ENCODE measurements at regions not wholly inside any gene's neighbourhood (a gene's known extent, or its start where the extent isn't known, plus 50 kb on each side); places are given as distances from the start of the nearest gene placed in this dataset.

DNA sequence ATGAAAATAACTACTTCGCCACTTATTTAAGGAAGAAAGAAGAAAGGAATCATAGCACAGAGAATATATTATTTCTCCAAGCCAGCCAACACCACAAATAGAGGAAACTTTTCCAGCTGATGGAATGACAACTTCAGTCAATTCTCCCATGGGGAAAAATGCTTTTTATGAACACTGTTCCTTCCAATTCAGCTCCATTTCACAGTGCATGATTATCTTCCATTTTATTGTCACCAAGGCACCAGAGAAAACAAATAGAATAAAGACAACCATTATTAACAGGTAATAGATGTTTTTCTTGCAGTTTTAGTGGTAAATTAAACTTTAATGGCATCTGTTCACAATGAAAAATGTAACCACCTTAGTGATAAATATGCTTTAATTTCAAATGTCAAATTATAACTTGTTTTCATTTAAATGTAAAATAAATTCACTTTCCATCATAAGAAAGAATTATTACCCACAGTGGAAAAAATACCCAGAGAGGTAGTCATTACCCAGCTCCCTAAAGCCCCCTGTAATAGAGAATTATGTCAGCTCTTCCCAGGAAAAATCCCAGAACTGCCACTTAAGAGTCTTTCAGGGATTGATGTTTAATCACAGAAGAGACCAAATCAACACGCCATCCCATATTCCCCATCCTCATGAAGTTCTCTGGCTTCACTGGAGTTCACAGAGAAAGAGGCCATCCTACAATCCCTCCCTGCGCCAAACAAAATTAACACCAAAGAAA lies 828.3 kb upstream of the TMEM132C start:
- H2AK5ac ChIP-seq (ENCODE audit: low read depth, low read length), result no peak overlapping the region
- H3K36me3 ChIP-seq (ENCODE audit: control insufficient read depth in 2 of 4, insufficient read depth in 4 of 4, low read length in 3 of 4), result peaks cover 0 to 2% (median 0%) of the 10 kb centered on the region in 4 experiments; a peak in 1 of 8 replicates
- H3K79me2 ChIP-seq (ENCODE audit: control insufficient read depth in 1 of 2, insufficient read depth in 2 of 2, low read length in 2 of 2), result no peaks in the 10 kb centered on the region
- no peak overlapping the region for H4K8ac ChIP-seq (ENCODE audit: extremely low read depth, insufficient read depth, low read length)
- no peak overlapping the region for H2BK12ac ChIP-seq (ENCODE audit: low read depth, low read length)
- no peak overlapping the region for H3K18ac ChIP-seq (ENCODE audit: extremely low read depth, low read length)
- H4K91ac ChIP-seq (replicated peaks; ENCODE audit: insufficient read length, low read length), result no peak overlapping the region
- no peak overlapping the region for H2AFZ ChIP-seq (ENCODE audit: low read length)
- CTCF ChIA-PET (ENCODE audit: partially characterized antibody), result interaction anchor here (1.4 kb wide), 1 partner anchor 89 kb away, joined by 5 read pairs; no protein-coding TSS in a partner anchor
- DNase-seq (ENCODE audit: low read depth in 1 of 2, low spot score in 2 of 2) (no peak), FAIRE-seq (no peak)
- H2BK20ac ChIP-seq (ENCODE audit: low read length), result no peak overlapping the region
- no peaks in the 10 kb centered on the region for H3K27me3 ChIP-seq (replicated peaks in 1 of 4; ENCODE audit: control insufficient read depth in 3 of 4, extremely low read depth in 1 of 4, insufficient read depth in 3 of 4, low read length in 3 of 4)
- no peaks in the 10 kb centered on the region for H4K20me1 ChIP-seq (replicated peaks in 1 of 2; ENCODE audit: control insufficient read depth in 1 of 2, insufficient read depth in 2 of 2, low read length in 2 of 2)
- H3K23ac ChIP-seq (ENCODE audit: insufficient read length), result no peak overlapping the region
- no peaks in the 10 kb centered on the region for H3K4me1 ChIP-seq (replicated peaks in 1 of 4; ENCODE audit: control insufficient read depth in 3 of 4, insufficient read depth in 4 of 4, low read length in 3 of 4)
- no peak overlapping the region for H3K4me3 ChIP-seq (ENCODE audit: extremely low read depth in 1 of 4, insufficient read depth in 2 of 4, low read depth in 3 of 4, low read length in 4 of 4)
- no peaks in the 10 kb centered on the region for H3K23me2 ChIP-seq (ENCODE audit: low read depth, low read length)
- H2BK15ac ChIP-seq (ENCODE audit: low read length), result no peak overlapping the region
- H2BK5ac ChIP-seq (ENCODE audit: low read depth, low read length), result no peak overlapping the region
- POLR2A ChIA-PET (ENCODE audit: partially characterized antibody), result no interaction called here
- H3K4me2 ChIP-seq (ENCODE audit: insufficient read depth in 1 of 2, low read depth in 2 of 2, low read length in 2 of 2), result no peak overlapping the region
- no peak overlapping the region for H2BK120ac ChIP-seq (replicated peaks; ENCODE audit: low read depth, low read length)
- no peak overlapping the region for H3K9ac ChIP-seq (replicated peaks in 1 of 4; ENCODE audit: extremely low read depth in 1 of 4, low read depth in 3 of 4, low read length in 3 of 4)
- H3K14ac ChIP-seq (ENCODE audit: insufficient read length), result no peak overlapping the region
- no peak overlapping the region for H3K56ac ChIP-seq (replicated peaks; ENCODE audit: insufficient read length, low read depth, low read length)
- H3K4ac ChIP-seq (replicated peaks; ENCODE audit: insufficient read length, low read depth, low read length), result no peak overlapping the region
- no peak overlapping the region for H4K5ac ChIP-seq (ENCODE audit: insufficient read length, low read depth, low read length)
- H3K9me3 ChIP-seq (ENCODE audit: insufficient read depth in 2 of 2, low read depth in 1 of 2, low read length in 1 of 2), result peaks cover 21 to 24% of the 10 kb centered on the region in 2 experiments
- TF ChIP-seq USF2 (IDR thresholded peaks at IDR 0.05; ENCODE audit: low read length) (no peak), CBX8 (IDR thresholded peaks at IDR 0.05; ENCODE audit: borderline replicate concordance, low read depth, low read length) (no peak)
- 90% methylated on average over 3 of the region's 3 CpGs; no CpG with 5 or more reads in 1 of the 2 experiments for WGBS, 2 experiments (ENCODE audit: extremely low coverage in 1 of 2, insufficient coverage in 1 of 2, insufficient read length in 1 of 2, insufficient replicate concordance in 2 of 2, low coverage in 1 of 2, low lambda C conversion rate in 2 of 2, missing lambda C conversion rate in 1 of 2)
- H3K79me1 ChIP-seq (ENCODE audit: low read depth, low read length), result no peaks in the 10 kb centered on the region
- no peak overlapping the region for H3K27ac ChIP-seq (ENCODE audit: low read depth, low read length)
